RPMI8226 (cell line): ENCODE measurements at regions not wholly inside any gene's neighbourhood (a gene's known extent, or its start where the extent isn't known, plus 50 kb on each side); places are given as distances from the start of the nearest gene placed in this dataset.

Experiments
- DNase-seq: peaks from one replicate; pipeline ENCODE4 v3.0.0-alpha.2; 2015

GRCh38 chr12:65556676-65557437, 267.4 kb upstream of the HMGA2 start:
- peak; percentile 81 for DNase-seq

- DNase-seq, result no peak
These were observed 266.7 kb upstream of the HMGA2 start for GRCh38 chr12:65557438-65558181.

GRCh38 chr12:65560286-65560685, 264.0 kb upstream of the HMGA2 start:
- DNase-seq, result no peak

- DNase-seq, result no peak
These were observed 262.4 kb upstream of the HMGA2 start for GRCh38 chr12:65561798-65562382.

GRCh38 chr12:65565601-65566560, 258.4 kb upstream of the HMGA2 start:
- DNase-seq, result peak; percentile 44

GRCh38 chr12:65566751-65567150, 257.5 kb upstream of the HMGA2 start:
- DNase-seq, result no peak

GRCh38 chr12:65567820-65568219, 256.5 kb upstream of the HMGA2 start:
- DNase-seq, result peak; percentile 96

- peak; percentile 14 for DNase-seq
These were observed 255.8 kb upstream of the HMGA2 start for GRCh38 chr12:65568517-65568916.

GRCh38 chr12:65570451-65571130, 253.7 kb upstream of the HMGA2 start:
- DNase-seq, result no peak

- no peak for DNase-seq
These were observed 249.4 kb upstream of the HMGA2 start for GRCh38 chr12:65574867-65575266.

- DNase-seq, result no peak
These were observed 240.3 kb upstream of the HMGA2 start for GRCh38 chr12:65584016-65584415.

- no peak for DNase-seq
These were observed 238.4 kb upstream of the HMGA2 start for GRCh38 chr12:65585648-65586602.

- DNase-seq, result no peak
These were observed 237.5 kb upstream of the HMGA2 start for GRCh38 chr12:65586796-65587195.

- DNase-seq, result no peak
These were observed 234.0 kb upstream of the HMGA2 start for GRCh38 chr12:65590318-65590717.

GRCh38 chr12:65592416-65592815, 231.9 kb upstream of the HMGA2 start:
- DNase-seq, result no peak

- no peak for DNase-seq
These were observed 231.0 kb upstream of the HMGA2 start for GRCh38 chr12:65593239-65593701.

- DNase-seq, result no peak
These were observed 229.9 kb upstream of the HMGA2 start for GRCh38 chr12:65594409-65594808.

GRCh38 chr12:65595016-65595560, 229.2 kb upstream of the HMGA2 start:
- no peak for DNase-seq

- peak; percentile 75 for DNase-seq
These were observed 227.7 kb upstream of the HMGA2 start for GRCh38 chr12:65596514-65597091.

GRCh38 chr12:65597527-65597926, 226.8 kb upstream of the HMGA2 start:
- peak; percentile 7 for DNase-seq
